ENCODE measurements at regions not wholly inside any gene's neighbourhood (a gene's known extent, or its start where the extent isn't known, plus 50 kb on each side); places are given as distances from the start of the nearest gene placed in this dataset.
"Not testable (repeated sequence)": the region's sequence is repeated elsewhere in the genome, so short reads cannot be mapped to it uniquely, and the experiment has no call there.

DNA sequence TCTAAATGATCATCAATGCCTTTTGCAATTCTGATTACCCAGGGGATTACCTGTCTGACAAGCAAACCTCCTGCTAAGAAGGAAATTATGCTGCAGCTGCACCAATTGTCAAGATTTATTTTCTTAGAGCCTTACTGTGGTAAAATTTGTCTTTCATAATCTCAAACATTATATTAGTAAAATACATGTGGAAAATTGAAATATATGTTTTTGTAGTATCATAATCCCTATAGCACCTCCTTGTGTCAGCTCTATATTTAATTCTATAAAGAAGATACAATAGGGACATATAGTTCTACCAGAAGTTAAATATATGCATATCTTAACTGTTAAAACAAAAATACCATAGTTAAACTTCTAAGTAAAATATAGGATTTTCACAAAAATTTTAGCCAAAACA, 655.6 kb upstream of the PCDH10 start:
- no peaks in the 10 kb centered on the region for H3K4me1 Mint-ChIP-seq
- no peak for DNase-seq (ENCODE audit: low spot score in 2 of 2, unreplicated experiment in 2 of 2)
- no peak overlapping the region for H3K4me3 Mint-ChIP-seq
- H3K27me3 Mint-ChIP-seq (ENCODE audit: low read depth): no peaks in the 10 kb centered on the region
- H3K9me3 Mint-ChIP-seq: peaks cover 7% of the 10 kb centered on the region
- no peak for TF ChIP-seq CTCF (IDR thresholded peaks at IDR 0.05; ENCODE audit: unreplicated experiment)
- H3K36me3 Mint-ChIP-seq: peaks cover 2% of the 10 kb centered on the region
- no peak overlapping the region for H3K27ac Mint-ChIP-seq

- H3K27me3 Mint-ChIP-seq (ENCODE audit: low read depth); DNase-seq (ENCODE audit: low spot score in 2 of 2, unreplicated experiment in 2 of 2); H3K27ac Mint-ChIP-seq; H3K36me3 Mint-ChIP-seq; H3K4me3 Mint-ChIP-seq; H3K4me1 Mint-ChIP-seq; H3K9me3 Mint-ChIP-seq: not testable (repeated sequence)
These were observed 653.8 kb upstream of the PCDH10 start for GRCh38 chr4:132495267-132495812.

DNA sequence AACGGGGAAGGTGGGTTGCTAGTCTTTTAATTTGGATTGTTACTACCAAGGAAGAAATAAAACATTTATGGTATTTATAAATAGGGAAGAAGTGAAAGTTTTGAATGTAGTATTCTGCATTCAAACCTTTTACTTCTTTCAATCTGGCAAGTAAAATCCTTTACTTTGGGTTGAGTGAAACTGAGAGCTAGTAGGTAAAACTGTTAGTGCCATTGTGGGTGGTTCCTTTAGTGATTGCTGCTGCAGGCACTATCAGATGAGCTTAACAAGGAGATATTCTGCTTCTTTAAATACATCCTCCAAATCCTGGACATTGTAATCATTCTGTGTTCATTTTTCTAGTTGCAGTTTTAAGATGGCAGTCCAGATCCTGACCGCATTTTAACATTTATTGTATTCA, 650.9 kb upstream of the PCDH10 start:
- Mint-ChIP-seq H3K4me1 (no peaks in the 10 kb centered on the region), H3K36me3 (no peaks in the 10 kb centered on the region), H3K4me3 (no peak overlapping the region), H3K27ac (no peak overlapping the region), H3K9me3 (no peaks in the 10 kb centered on the region), H3K27me3 (ENCODE audit: low read depth) (no peaks in the 10 kb centered on the region)
- no peak for DNase-seq (ENCODE audit: low spot score in 2 of 2, unreplicated experiment in 2 of 2)
- TF ChIP-seq CTCF (IDR thresholded peaks at IDR 0.05; ENCODE audit: unreplicated experiment): no peak

DNA sequence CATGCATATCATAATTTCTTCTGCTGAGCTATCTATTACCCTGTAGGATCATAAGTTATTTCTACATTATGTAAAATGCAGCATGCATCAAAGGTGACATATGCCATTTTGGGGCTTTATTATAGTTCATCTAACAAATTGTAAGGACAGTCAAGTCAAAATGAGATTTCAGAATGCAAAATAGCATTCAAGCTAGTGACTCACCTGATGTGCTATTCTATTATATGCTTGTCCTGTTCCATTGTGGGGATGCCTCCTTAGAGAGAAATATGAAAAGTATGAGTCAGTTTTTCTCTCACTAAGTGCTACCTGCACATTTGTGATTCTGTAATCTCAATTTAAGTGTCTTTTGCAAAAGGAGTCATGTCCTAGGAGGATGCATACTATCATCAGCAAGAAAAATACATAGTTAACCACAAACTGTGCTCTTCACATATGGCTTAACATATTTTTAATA, 647.0 kb upstream of the PCDH10 start:
- no peak overlapping the region for H3K27ac Mint-ChIP-seq
- no peaks in the 10 kb centered on the region for H3K36me3 Mint-ChIP-seq
- DNase-seq (ENCODE audit: low spot score in 2 of 2, unreplicated experiment in 2 of 2): no peak
- H3K4me1 Mint-ChIP-seq: no peaks in the 10 kb centered on the region
- H3K27me3 Mint-ChIP-seq (ENCODE audit: low read depth): no peaks in the 10 kb centered on the region
- H3K9me3 Mint-ChIP-seq: no peaks in the 10 kb centered on the region
- no peak for TF ChIP-seq CTCF (IDR thresholded peaks at IDR 0.05; ENCODE audit: unreplicated experiment)
- no peak overlapping the region for H3K4me3 Mint-ChIP-seq

DNA sequence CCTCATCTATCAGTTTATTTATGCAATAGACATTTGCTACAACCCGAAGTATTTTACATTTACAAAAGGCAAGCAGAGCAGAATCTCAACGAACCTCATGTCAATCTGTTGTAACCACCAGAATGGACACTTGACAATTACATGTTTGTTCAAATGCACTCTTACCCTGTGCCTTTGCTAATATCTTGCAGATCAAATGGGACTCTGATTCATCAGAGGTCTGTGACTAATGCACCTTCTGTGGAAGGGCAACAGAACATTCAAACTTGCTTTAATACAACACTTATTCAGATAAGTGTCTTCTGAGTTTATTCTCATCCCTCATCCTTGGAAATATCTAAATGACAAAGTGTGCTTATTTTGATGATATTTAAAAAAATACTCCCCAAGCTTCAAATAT, 644.7 kb upstream of the PCDH10 start:
- TF ChIP-seq CTCF (IDR thresholded peaks at IDR 0.05; ENCODE audit: unreplicated experiment): no peak
- no peaks in the 10 kb centered on the region for H3K4me1 Mint-ChIP-seq
- no peak for DNase-seq (ENCODE audit: low spot score in 2 of 2, unreplicated experiment in 2 of 2)

DNA sequence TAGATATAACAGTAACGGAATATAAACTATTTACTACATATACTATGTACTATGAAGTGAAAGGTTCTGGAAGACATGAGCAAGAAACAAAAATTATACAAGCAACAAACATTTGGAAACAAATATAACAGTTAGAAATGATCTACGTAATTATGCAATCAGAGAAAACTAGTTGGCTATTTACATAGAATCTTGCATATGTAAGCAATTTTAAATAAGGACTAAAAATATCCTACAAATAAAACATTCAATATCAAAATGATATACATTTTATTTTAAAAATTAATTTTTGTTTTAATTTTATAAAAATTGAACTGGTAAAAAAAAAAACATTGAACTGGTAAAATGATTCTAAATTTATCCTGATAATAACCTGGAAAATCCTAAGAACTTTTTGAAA, 642.5 kb upstream of the PCDH10 start:
- H3K27me3 Mint-ChIP-seq (ENCODE audit: low read depth): no peaks in the 10 kb centered on the region
- no peaks in the 10 kb centered on the region for H3K36me3 Mint-ChIP-seq
- H3K4me3 Mint-ChIP-seq: no peak overlapping the region
- H3K27ac Mint-ChIP-seq: no peak overlapping the region
- DNase-seq (ENCODE audit: low spot score in 2 of 2, unreplicated experiment in 2 of 2): no peak
- no peaks in the 10 kb centered on the region for H3K9me3 Mint-ChIP-seq
- TF ChIP-seq CTCF (IDR thresholded peaks at IDR 0.05; ENCODE audit: unreplicated experiment): no peak
- peaks cover 6% of the 10 kb centered on the region for H3K4me1 Mint-ChIP-seq

More for the DNA sequence above, 644.7 kb upstream of the PCDH10 start:
- Mint-ChIP-seq H3K27ac (no peak overlapping the region), H3K9me3 (no peaks in the 10 kb centered on the region), H3K36me3 (no peaks in the 10 kb centered on the region), H3K27me3 (ENCODE audit: low read depth) (no peaks in the 10 kb centered on the region), H3K4me3 (no peak overlapping the region)
